H9 (cell line): ENCODE measurements at regions not wholly inside any gene's neighbourhood (a gene's known extent, or its start where the extent isn't known, plus 50 kb on each side); places are given as distances from the start of the nearest gene placed in this dataset.

ENCODE experiments used
- DNase-seq: peaks from one replicate; pipeline ENCODE4 v3.0.0-alpha.2; 2017
- H2AFZ ChIP-seq: one replicate; pipeline ENCODE4 v1.6.1; 2013; ENCODE audit warnings: mild to moderate bottlenecking, low read length, control low read depth, moderate library complexity
- H2AK5ac ChIP-seq: 2 replicates; pipeline ENCODE4 v1.6.1; 2013; ENCODE audit warnings: low read length, control low read depth, mixed read lengths; ENCODE audit not compliant: insufficient read length
- H2BK120ac ChIP-seq: one replicate; pipeline ENCODE4 v1.6.1; 2013; ENCODE audit warnings: low read depth, mild to moderate bottlenecking, low read length, control low read depth, inconsistent platforms; ENCODE audit not compliant: poor library complexity, severe bottlenecking
- H2BK12ac ChIP-seq: 2 replicates; pipeline ENCODE4 v1.6.1; 2013; ENCODE audit warnings: low read length, control low read depth, mixed read lengths, low read depth; ENCODE audit not compliant: insufficient read length
- H2BK15ac ChIP-seq: 2 replicates; pipeline ENCODE4 v1.6.1; 2013; ENCODE audit warnings: low read depth, low read length, control low read depth
- H2BK20ac ChIP-seq: one replicate; pipeline ENCODE4 v1.6.1; 2013; ENCODE audit warnings: low read depth, mild to moderate bottlenecking, low read length, control low read depth, inconsistent platforms; ENCODE audit not compliant: poor library complexity, severe bottlenecking
- H2BK5ac ChIP-seq: 2 replicates; pipeline ENCODE4 v1.6.1; 2013; ENCODE audit warnings: low read length, control low read depth, mixed read lengths; ENCODE audit not compliant: insufficient read length
- H3K14ac ChIP-seq: 2 replicates; pipeline ENCODE4 v1.6.1; 2013; ENCODE audit warnings: low read length, control low read depth; ENCODE audit not compliant: insufficient read depth
- H3K18ac ChIP-seq: 2 replicates; pipeline ENCODE4 v1.6.1; 2013; ENCODE audit warnings: low read depth, mild to moderate bottlenecking, mixed read lengths, low read length, control low read depth; ENCODE audit not compliant: insufficient read length
- H3K23ac ChIP-seq: 2 replicates; pipeline ENCODE4 v1.6.1; 2013; ENCODE audit warnings: low read length, control low read depth, mixed read lengths, low read depth; ENCODE audit not compliant: insufficient read length
- H3K23me2 ChIP-seq: 2 replicates; pipeline ENCODE4 v1.6.1; 2013; ENCODE audit warnings: low read depth, mild to moderate bottlenecking, mixed read lengths, low read length, control low read depth; ENCODE audit not compliant: insufficient read length, poor library complexity, severe bottlenecking
- H3K27ac ChIP-seq: 2 replicates; pipeline ENCODE4 v1.5.1; 2013; ENCODE audit warnings: low read length, control low read depth, mixed read lengths, low read depth; ENCODE audit not compliant: insufficient read length
- H3K27me3 ChIP-seq: 2 replicates; pipeline ENCODE4 v1.6.1; 2013; ENCODE audit warnings: low read length, control low read depth, inconsistent platforms; ENCODE audit not compliant: insufficient read depth
- H3K4ac ChIP-seq: 2 replicates; pipeline ENCODE4 v1.6.1; 2013; ENCODE audit warnings: low read depth, mild to moderate bottlenecking, control low read depth, inconsistent platforms, low read length, moderate library complexity
- H3K4me1 ChIP-seq: 2 replicates; pipeline ENCODE4 v1.6.1; 2013; ENCODE audit warnings: low read length, control low read depth, inconsistent platforms; ENCODE audit not compliant: insufficient read depth
- H3K4me2 ChIP-seq: 2 replicates; pipeline ENCODE4 v1.6.1; 2013; ENCODE audit warnings: low read length, control low read depth, mixed read lengths; ENCODE audit not compliant: insufficient read length, insufficient read depth
- H3K56ac ChIP-seq: 2 replicates; pipeline ENCODE4 v1.6.1; 2013; ENCODE audit warnings: low read depth, mild to moderate bottlenecking, mixed read lengths, low read length, control low read depth; ENCODE audit not compliant: insufficient read length
- H3K79me1 ChIP-seq: 2 replicates; pipeline ENCODE4 v1.6.1; 2013; ENCODE audit warnings: low read depth, mild to moderate bottlenecking, moderate library complexity, low read length, control low read depth, inconsistent platforms; ENCODE audit not compliant: insufficient read depth, poor library complexity, severe bottlenecking
- H3K79me2 ChIP-seq: 2 replicates; pipeline ENCODE4 v1.6.1; 2013; ENCODE audit warnings: low read length, control low read depth, inconsistent platforms; ENCODE audit not compliant: insufficient read depth
- H3K9ac ChIP-seq: 2 replicates; pipeline ENCODE4 v1.6.1; 2013; ENCODE audit warnings: low read length, control low read depth, mixed read lengths; ENCODE audit not compliant: insufficient read length; ENCODE audit errors: extremely low read depth
- H3K9me3 ChIP-seq: one replicate; pipeline ENCODE4 v1.6.1; 2013; ENCODE audit warnings: low read depth, low read length, inconsistent platforms; ENCODE audit not compliant: control insufficient read depth
- H3T11ph ChIP-seq: one replicate; pipeline ENCODE4 v1.6.1; 2013; ENCODE audit warnings: mild to moderate bottlenecking, low read length, control low read depth, inconsistent platforms
- H4K20me1 ChIP-seq: one replicate; pipeline ENCODE4 v1.6.1; 2013; ENCODE audit not compliant: control insufficient read depth, insufficient read length, insufficient read depth
- H4K5ac ChIP-seq: 2 replicates; pipeline ENCODE4 v1.6.1; 2013; ENCODE audit warnings: low read depth, mild to moderate bottlenecking, mixed read lengths, low read length, control low read depth; ENCODE audit not compliant: insufficient read length
- H4K8ac ChIP-seq: replicated peaks from 2 replicates; pipeline ENCODE4 v1.6.1; 2013; ENCODE audit warnings: low read length, control low read depth, mixed read lengths, low read depth; ENCODE audit not compliant: insufficient read length
- H4K91ac ChIP-seq: 2 replicates; pipeline ENCODE4 v1.6.1; 2013; ENCODE audit warnings: low read depth, mild to moderate bottlenecking, moderate library complexity, mixed read lengths, low read length, control low read depth; ENCODE audit not compliant: insufficient read length
- H3K27ac Mint-ChIP-seq, 3 experiments: 2 replicates in 2 of 3; 3 replicates in 1 of 3; pipeline ENCODE4 v1.8.0; 2020 to 2021; ENCODE audit warnings: mixed read lengths in 3 of 3, mild to moderate bottlenecking in 1 of 3, moderate library complexity in 1 of 3
- H3K27me3 Mint-ChIP-seq: 2 replicates; pipeline ENCODE4 v1.8.0; 2021; ENCODE audit warnings: low read depth, mild to moderate bottlenecking, moderate library complexity, mixed read lengths
- H3K36me3 Mint-ChIP-seq, 3 experiments: 2 replicates in 2 of 3; 3 replicates in 1 of 3; pipeline ENCODE4 v1.8.0; 2020 to 2021; ENCODE audit warnings: low read depth in 3 of 3, mixed read lengths in 3 of 3; ENCODE audit not compliant: insufficient read depth in 1 of 3
- H3K4me1 Mint-ChIP-seq, 2 experiments: 2 replicates each; pipeline ENCODE4 v1.8.0; 2020; ENCODE audit warnings: mixed read lengths in 2 of 2
- H3K4me3 Mint-ChIP-seq, 2 experiments: 2 replicates in 1 of 2; 3 replicates in 1 of 2; pipeline ENCODE4 v1.8.0; 2020 to 2021; ENCODE audit warnings: mild to moderate bottlenecking in 2 of 2, mixed read lengths in 2 of 2, moderate library complexity in 1 of 2
- H3K9me3 Mint-ChIP-seq, 2 experiments: 2 replicates in 1 of 2; 3 replicates in 1 of 2; pipeline ENCODE4 v1.8.0; 2020; ENCODE audit warnings: mild to moderate bottlenecking in 2 of 2, mixed read lengths in 2 of 2, moderate library complexity in 1 of 2
- CTCF ChIP-seq: fragments of 200-600 bp; sonication (generic); conservative IDR thresholded peaks from 3 replicates; pipeline ENCODE4 v1.8.0; 2021; ENCODE audit warnings: antibody characterized with exemption, mild to moderate bottlenecking
- WGBS: extraction: QIAGEN DNeasy Blood & Tissue Kit; methylation state at CpG from one replicate; pipeline ENCODE4 v1.1.7; 2013; ENCODE audit warnings: missing lambda C conversion rate, low lambda C conversion rate, mixed read lengths; ENCODE audit not compliant: insufficient read length; ENCODE audit errors: extremely low coverage; 5-methylcytosine and 5-hydroxymethylcytosine counted together

DNA sequence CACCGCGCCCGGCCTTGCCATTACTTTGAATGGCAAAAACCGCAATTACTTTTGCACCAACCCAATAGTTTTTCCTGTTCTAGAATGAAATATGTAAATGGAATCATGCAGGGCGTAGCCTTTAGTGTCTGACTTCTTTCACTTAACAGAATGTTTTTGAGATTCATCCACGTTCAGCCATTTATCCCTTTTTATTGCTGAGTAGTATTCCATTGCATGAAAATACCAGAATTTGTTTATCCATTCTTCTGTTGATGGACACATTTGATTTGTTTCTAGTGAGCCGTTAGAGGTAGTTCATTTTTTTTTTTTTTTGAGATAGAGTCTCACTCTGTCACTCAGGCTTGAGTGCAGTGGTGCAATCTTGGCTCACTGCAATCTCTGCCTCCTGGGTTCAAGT, 90.6 kb downstream of the SLC25A47 start:
- no peaks in the 10 kb centered on the region for H3K9me3 Mint-ChIP-seq
- no peak overlapping the region for H3K4me2 ChIP-seq

More for the DNA sequence above, 90.6 kb downstream of the SLC25A47 start:
- Histone ChIP-seq H2AFZ (no peak overlapping the region), H3K4me1 (peaks cover 5% of the 10 kb centered on the region; the same call in 1 of the 2 replicates), H4K91ac (no peak overlapping the region), H3K9ac (no peak overlapping the region), H3K27me3 (no peaks in the 10 kb centered on the region), H4K5ac (no peak overlapping the region), H4K20me1 (no peaks in the 10 kb centered on the region), H2BK20ac (no peak overlapping the region), H4K8ac (no peak overlapping the region), H3K79me1 (no peaks in the 10 kb centered on the region), H2BK15ac (no peak overlapping the region), H3K27ac (no peak overlapping the region), H2BK5ac (no peak overlapping the region), H2BK12ac (no peak overlapping the region), H2BK120ac (no peak overlapping the region), H3K23me2 (no peaks in the 10 kb centered on the region), H3K23ac (no peak overlapping the region), H2AK5ac (no peak overlapping the region), H3K14ac (no peak overlapping the region), H3K79me2 (no peaks in the 10 kb centered on the region), H3T11ph (no peak overlapping the region), H3K9me3 (no peaks in the 10 kb centered on the region), H3K18ac (no peak overlapping the region), H3K4ac (no peak overlapping the region), H3K56ac (no peak overlapping the region)
- TF ChIP-seq CTCF: no peak
- no peak overlapping the region for H3K27ac Mint-ChIP-seq
- H3K4me3 Mint-ChIP-seq: no peak overlapping the region
- no peaks in the 10 kb centered on the region; the same call in 1 of the 2 replicates for H3K27me3 Mint-ChIP-seq
- H3K4me1 Mint-ChIP-seq: peaks cover 26 to 30% of the 10 kb centered on the region in 2 experiments
- no peaks in the 10 kb centered on the region; a peak in 1 of 7 replicates for H3K36me3 Mint-ChIP-seq
- WGBS: no CpG with 5 or more reads among the region's 7 CpGs
- no peak for DNase-seq
